ENCODE measurements at regions not wholly inside any gene's neighbourhood (a gene's known extent, or its start where the extent isn't known, plus 50 kb on each side); places are given as distances from the start of the nearest gene placed in this dataset.

DNA sequence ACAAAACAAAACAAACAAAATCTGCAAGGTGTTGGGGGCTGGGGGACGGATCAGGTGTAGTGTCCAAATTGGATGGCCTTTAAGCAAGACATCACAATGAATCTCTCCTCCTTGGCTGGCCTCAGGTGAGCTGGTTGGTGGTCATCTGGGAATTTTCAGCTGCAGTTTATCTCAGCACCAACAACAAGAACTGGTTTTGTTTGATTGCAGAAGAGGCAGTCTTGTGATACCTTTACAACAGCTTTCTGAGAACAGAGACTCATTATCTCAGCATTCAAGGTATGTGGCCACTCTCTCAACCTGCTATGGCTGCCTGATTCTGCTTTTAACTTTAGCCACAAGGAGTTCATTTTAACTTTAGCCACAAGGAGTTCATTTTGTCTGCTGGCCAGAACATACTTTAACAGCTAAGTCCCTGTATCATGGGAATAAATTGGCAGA is 1543.4 kb downstream of the EFNA5 start:
- no peak for TF ChIP-seq GATA2 (CRISPR knock-in tag; IDR thresholded peaks at IDR 0.05)
- no peak for TF ChIP-seq YY1 (IDR thresholded peaks at IDR 0.05; ENCODE audit: low read depth)
- TF ChIP-seq, protein P1, sequence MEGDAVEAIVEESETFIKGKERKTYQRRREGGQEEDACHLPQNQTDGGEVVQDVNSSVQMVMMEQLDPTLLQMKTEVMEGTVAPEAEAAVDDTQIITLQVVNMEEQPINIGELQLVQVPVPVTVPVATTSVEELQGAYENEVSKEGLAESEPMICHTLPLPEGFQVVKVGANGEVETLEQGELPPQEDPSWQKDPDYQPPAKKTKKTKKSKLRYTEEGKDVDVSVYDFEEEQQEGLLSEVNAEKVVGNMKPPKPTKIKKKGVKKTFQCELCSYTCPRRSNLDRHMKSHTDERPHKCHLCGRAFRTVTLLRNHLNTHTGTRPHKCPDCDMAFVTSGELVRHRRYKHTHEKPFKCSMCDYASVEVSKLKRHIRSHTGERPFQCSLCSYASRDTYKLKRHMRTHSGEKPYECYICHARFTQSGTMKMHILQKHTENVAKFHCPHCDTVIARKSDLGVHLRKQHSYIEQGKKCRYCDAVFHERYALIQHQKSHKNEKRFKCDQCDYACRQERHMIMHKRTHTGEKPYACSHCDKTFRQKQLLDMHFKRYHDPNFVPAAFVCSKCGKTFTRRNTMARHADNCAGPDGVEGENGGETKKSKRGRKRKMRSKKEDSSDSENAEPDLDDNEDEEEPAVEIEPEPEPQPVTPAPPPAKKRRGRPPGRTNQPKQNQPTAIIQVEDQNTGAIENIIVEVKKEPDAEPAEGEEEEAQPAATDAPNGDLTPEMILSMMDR (IDR thresholded peaks at IDR 0.05) = no peak
- TF ChIP-seq EP300 (IDR thresholded peaks at IDR 0.05; ENCODE audit: borderline replicate concordance in 1 of 2, low read depth in 1 of 2, low read length in 1 of 2) = no peak
- no peak for TF ChIP-seq MXI1 (IDR thresholded peaks at IDR 0.05; ENCODE audit: low read depth, low read length)
- TF ChIP-seq, protein P2, sequence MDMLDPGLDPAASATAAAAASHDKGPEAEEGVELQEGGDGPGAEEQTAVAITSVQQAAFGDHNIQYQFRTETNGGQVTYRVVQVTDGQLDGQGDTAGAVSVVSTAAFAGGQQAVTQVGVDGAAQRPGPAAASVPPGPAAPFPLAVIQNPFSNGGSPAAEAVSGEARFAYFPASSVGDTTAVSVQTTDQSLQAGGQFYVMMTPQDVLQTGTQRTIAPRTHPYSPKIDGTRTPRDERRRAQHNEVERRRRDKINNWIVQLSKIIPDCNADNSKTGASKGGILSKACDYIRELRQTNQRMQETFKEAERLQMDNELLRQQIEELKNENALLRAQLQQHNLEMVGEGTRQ (IDR thresholded peaks at IDR 0.05; ENCODE audit: borderline replicate concordance, low read depth, low read length) = no peak
- no peak for TF ChIP-seq GABPA (IDR thresholded peaks at IDR 0.05; ENCODE audit: low read depth)
- TF ChIP-seq, protein P3, sequence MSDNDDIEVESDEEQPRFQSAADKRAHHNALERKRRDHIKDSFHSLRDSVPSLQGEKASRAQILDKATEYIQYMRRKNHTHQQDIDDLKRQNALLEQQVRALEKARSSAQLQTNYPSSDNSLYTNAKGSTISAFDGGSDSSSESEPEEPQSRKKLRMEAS (IDR thresholded peaks at IDR 0.05; ENCODE audit: low read depth) = no peak
- TF ChIP-seq, protein P4, sequence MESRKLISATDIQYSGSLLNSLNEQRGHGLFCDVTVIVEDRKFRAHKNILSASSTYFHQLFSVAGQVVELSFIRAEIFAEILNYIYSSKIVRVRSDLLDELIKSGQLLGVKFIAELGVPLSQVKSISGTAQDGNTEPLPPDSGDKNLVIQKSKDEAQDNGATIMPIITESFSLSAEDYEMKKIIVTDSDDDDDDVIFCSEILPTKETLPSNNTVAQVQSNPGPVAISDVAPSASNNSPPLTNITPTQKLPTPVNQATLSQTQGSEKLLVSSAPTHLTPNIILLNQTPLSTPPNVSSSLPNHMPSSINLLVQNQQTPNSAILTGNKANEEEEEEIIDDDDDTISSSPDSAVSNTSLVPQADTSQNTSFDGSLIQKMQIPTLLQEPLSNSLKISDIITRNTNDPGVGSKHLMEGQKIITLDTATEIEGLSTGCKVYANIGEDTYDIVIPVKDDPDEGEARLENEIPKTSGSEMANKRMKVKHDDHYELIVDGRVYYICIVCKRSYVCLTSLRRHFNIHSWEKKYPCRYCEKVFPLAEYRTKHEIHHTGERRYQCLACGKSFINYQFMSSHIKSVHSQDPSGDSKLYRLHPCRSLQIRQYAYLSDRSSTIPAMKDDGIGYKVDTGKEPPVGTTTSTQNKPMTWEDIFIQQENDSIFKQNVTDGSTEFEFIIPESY (IDR thresholded peaks at IDR 0.05; ENCODE audit: borderline replicate concordance, low read depth) = no peak
- no peak for TF ChIP-seq JUND (IDR thresholded peaks at IDR 0.05)
- no peak for TF ChIP-seq POLR2AphosphoS5 (IDR thresholded peaks at IDR 0.05; ENCODE audit: low read depth, low read length)
- no peak for TF ChIP-seq ELF1 (IDR thresholded peaks at IDR 0.05)
